C4-2B (cell line): ENCODE measurements at regions not wholly inside any gene's neighbourhood (a gene's known extent, or its start where the extent isn't known, plus 50 kb on each side); places are given as distances from the start of the nearest gene placed in this dataset.

Source experiments
- H3K27ac ChIP-seq: fragments of 450-650 bp; 2 replicates; pipeline ENCODE4 v1.5.1; 2017
- CTCF ChIP-seq: fragments of 450-650 bp; conservative IDR thresholded peaks from 2 replicates; pipeline ENCODE4 v1.5.1; 2017; ENCODE audit warnings: mild to moderate bottlenecking
- ZFX ChIP-seq: fragments of 450-650 bp; IDR thresholded peaks from 2 replicates; pipeline ENCODE4 v1.6.1; 2017

DNA sequence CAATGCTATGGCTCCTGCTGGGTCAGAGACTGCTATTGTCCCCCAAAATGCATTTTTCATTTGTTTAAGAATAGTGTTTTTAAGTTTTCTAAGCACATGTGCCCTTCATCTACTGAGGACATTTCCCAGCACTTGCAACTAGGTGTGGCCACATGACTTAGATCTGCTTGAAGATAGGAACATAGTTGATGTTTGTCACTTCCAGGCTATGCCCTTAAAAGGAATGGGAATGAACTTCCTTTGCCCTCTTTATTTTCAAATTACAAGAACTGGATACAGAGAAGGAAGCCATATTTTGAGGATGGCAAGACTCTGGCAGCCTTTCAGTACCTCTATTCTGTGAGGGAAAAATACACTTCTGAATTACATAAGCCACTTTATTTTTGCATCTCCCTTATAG is 203.0 kb upstream of the TFAP2D start:
- TF ChIP-seq CTCF (no peak), ZFX (no peak)
- no peak overlapping the region for H3K27ac ChIP-seq

GRCh38 chr6:50520326-50521266 is 192.7 kb upstream of the TFAP2D start:
- TF ChIP-seq CTCF (no peak), ZFX (no peak)
- H3K27ac ChIP-seq: no peak overlapping the region

DNA sequence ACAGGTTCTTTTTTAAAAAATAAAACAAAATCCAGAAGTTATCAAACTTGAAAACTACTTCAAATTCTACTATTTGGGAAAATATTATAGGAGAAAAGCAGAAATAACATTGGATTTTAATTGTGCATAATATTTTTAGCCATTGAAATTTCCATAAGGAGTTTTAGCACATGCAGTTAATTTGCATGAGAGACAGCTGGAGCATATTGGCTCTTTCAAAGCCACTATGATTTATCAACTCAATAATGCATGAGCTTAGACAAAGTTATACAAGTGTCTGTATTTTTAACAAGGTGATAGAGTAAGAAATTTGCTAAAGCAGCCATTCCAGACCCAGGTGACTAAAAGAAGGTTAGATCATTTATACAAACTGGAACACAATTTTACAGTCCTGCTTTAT is 189.0 kb upstream of the TFAP2D start:
- TF ChIP-seq CTCF: no peak
- no peak for TF ChIP-seq ZFX
- H3K27ac ChIP-seq: no peak overlapping the region

- no peak overlapping the region for H3K27ac ChIP-seq
- TF ChIP-seq CTCF (no peak), ZFX (no peak)
Observed at GRCh38 chr6:50527985-50528384, 185.3 kb upstream of the TFAP2D start.

DNA sequence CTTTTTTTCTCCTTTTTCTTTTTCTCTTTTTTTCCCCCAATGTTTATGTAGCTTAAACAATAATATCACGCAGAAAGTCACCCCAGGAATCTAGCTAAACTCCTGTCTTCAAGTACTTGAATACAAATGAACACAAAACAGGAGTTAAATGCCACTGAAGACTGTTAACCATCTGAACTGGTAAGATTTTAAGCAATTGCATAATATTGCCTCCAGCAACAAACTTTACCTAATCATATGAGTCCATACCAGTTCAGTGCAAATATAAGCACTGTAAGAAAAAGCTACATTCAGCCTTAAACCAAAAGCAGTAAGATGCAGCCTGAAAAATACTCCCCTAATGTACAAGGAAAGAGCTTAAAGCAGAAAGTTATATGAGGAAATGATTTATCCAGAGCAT is 173.9 kb upstream of the TFAP2D start:
- TF ChIP-seq ZFX: no peak
- no peak for TF ChIP-seq CTCF
- no peak overlapping the region for H3K27ac ChIP-seq

DNA sequence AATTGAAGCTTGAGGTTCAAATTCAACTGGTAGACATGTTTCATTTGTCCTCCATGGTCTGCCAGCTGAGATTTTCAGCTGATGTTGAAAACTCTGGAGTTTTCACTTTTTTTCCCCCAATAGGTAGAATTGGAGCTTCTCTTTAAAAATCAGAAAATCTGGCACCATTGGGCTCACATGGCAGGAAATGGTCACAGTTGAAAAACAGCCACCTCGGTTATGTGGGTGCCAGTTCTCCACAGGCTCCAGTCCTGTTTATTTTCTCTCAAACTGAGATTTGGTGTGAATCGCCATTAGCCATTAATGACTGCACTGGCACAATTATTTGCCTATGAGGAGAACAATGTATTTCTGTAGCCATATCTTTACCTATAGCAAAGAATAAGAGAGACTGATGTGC is 171.4 kb upstream of the TFAP2D start:
- TF ChIP-seq ZFX (no peak), CTCF (no peak)
- H3K27ac ChIP-seq: no peak overlapping the region

- no peak overlapping the region for H3K27ac ChIP-seq
- TF ChIP-seq CTCF: no peak
- TF ChIP-seq ZFX: no peak
Observed at GRCh38 chr6:50543666-50544065, 169.7 kb upstream of the TFAP2D start.
